Liver (tissue), 8 donors: ENCODE measurements at regions not wholly inside any gene's neighbourhood (a gene's known extent, or its start where the extent isn't known, plus 50 kb on each side); places are given as distances from the start of the nearest gene placed in this dataset.

ENCODE experiments used
- DNase-seq: peaks from one replicate; pipeline ENCODE4 v3.0.0-alpha.2; 2017; ENCODE audit warnings: low spot score
- H3K27ac ChIP-seq, 2 donors: one replicate each; pipeline ENCODE4 v1.7.0; 2013; ENCODE audit warnings: inconsistent platforms in 2 of 2, low read length in 2 of 2, control low read depth in 1 of 2, low read depth in 1 of 2, mild to moderate bottlenecking in 1 of 2
- H3K27me3 ChIP-seq, 4 donors: one replicate each; pipeline versions ENCODE4 v1.6.1 to v1.7.0; 2013; ENCODE audit warnings: low read length in 3 of 4, inconsistent platforms in 1 of 4, mild to moderate bottlenecking in 1 of 4, moderate library complexity in 1 of 4; ENCODE audit not compliant: control insufficient read depth in 4 of 4, insufficient read depth in 4 of 4
- H3K36me3 ChIP-seq, 4 donors: one replicate each; pipeline versions ENCODE4 v1.6.1 to v1.7.0; 2013; ENCODE audit warnings: low read length in 3 of 4, mild to moderate bottlenecking in 3 of 4, low read depth in 1 of 4, moderate library complexity in 1 of 4; ENCODE audit not compliant: control insufficient read depth in 4 of 4, insufficient read depth in 3 of 4
- H3K4me1 ChIP-seq, 4 donors: one replicate each; pipeline versions ENCODE4 v1.6.1 to v1.7.0; 2013; ENCODE audit warnings: low read length in 3 of 4, mild to moderate bottlenecking in 3 of 4, moderate library complexity in 1 of 4; ENCODE audit not compliant: control insufficient read depth in 4 of 4, insufficient read depth in 4 of 4
- H3K4me3 ChIP-seq, 3 donors: one replicate each; pipeline versions ENCODE4 v1.6.1 to v1.7.0; 2013; ENCODE audit warnings: low read length in 3 of 3, control low read depth in 1 of 3, low read depth in 1 of 3, mild to moderate bottlenecking in 1 of 3
- H3K9ac ChIP-seq, 2 donors: one replicate each; pipeline ENCODE4 v1.7.0; 2013; ENCODE audit warnings: low read length in 2 of 2, mild to moderate bottlenecking in 2 of 2, moderate library complexity in 2 of 2, control low read depth in 1 of 2, low read depth in 1 of 2
- H3K9me3 ChIP-seq, 4 donors: one replicate each; pipeline versions ENCODE4 v1.6.1 to v1.7.0; 2013; ENCODE audit warnings: low read length in 3 of 4; ENCODE audit not compliant: control insufficient read depth in 4 of 4
- ATF3 ChIP-seq: IDR thresholded peaks from 2 replicates; pipeline ENCODE4 v1.6.1; 2016; ENCODE audit warnings: antibody characterized with exemption
- CTCF ChIP-seq: fragments of 150-350 bp; IDR thresholded peaks from 2 replicates; pipeline ENCODE4 v1.5.1; 2017; ENCODE audit warnings: improper control_type of control experiment, low read depth, low read length; ENCODE audit not compliant: missing input control
- EGR1 ChIP-seq, 2 donors: IDR thresholded peaks; 2 replicates each; pipeline ENCODE4 v1.6.1; 2016 to 2018; ENCODE audit warnings: antibody characterized with exemption in 2 of 2, low read depth in 2 of 2
- FOXA1 ChIP-seq: IDR thresholded peaks from 2 replicates; pipeline ENCODE4 v1.6.1; 2016; ENCODE audit warnings: antibody characterized with exemption
- FOXA2 ChIP-seq: IDR thresholded peaks from 2 replicates; pipeline ENCODE4 v1.6.1; 2016; ENCODE audit warnings: antibody characterized with exemption
- GABPA ChIP-seq, 2 donors: IDR thresholded peaks in 1 of 2; conservative IDR thresholded peaks in 1 of 2; 2 replicates each; pipeline ENCODE4 v1.6.1; 2016; ENCODE audit warnings: antibody characterized with exemption in 2 of 2, mild to moderate bottlenecking in 1 of 2, moderate library complexity in 1 of 2
- HNF4A ChIP-seq, 2 donors: conservative IDR thresholded peaks; 2 replicates each; pipeline ENCODE4 v1.6.1; 2016; ENCODE audit warnings: antibody characterized with exemption in 2 of 2, mild to moderate bottlenecking in 2 of 2
- HNF4G ChIP-seq: IDR thresholded peaks from 2 replicates; pipeline ENCODE4 v1.6.1; 2016; ENCODE audit warnings: antibody characterized with exemption
- JUND ChIP-seq, 2 donors: IDR thresholded peaks; 2 replicates each; pipeline ENCODE4 v1.6.1; 2016; ENCODE audit warnings: antibody characterized with exemption in 2 of 2
- MAX ChIP-seq: IDR thresholded peaks from 2 replicates; pipeline ENCODE4 v1.6.1; 2016; ENCODE audit warnings: antibody characterized with exemption
- NR2F2 ChIP-seq: IDR thresholded peaks from 2 replicates; pipeline ENCODE4 v1.6.1; 2016; ENCODE audit warnings: antibody characterized with exemption
- RAD21 ChIP-seq, 2 donors: IDR thresholded peaks; 2 replicates each; pipeline ENCODE4 v1.6.1; 2016; ENCODE audit warnings: antibody characterized with exemption in 2 of 2, mild to moderate bottlenecking in 2 of 2
- REST ChIP-seq: IDR thresholded peaks from 2 replicates; pipeline ENCODE4 v1.6.1; 2016; ENCODE audit warnings: antibody characterized with exemption, mild to moderate bottlenecking
- RXRA ChIP-seq, 2 donors: IDR thresholded peaks; 2 replicates each; pipeline ENCODE4 v1.6.1; 2017 to 2018; ENCODE audit warnings: antibody characterized with exemption in 2 of 2, mild to moderate bottlenecking in 1 of 2
- SP1 ChIP-seq: IDR thresholded peaks from 2 replicates; pipeline ENCODE4 v1.6.1; 2018; ENCODE audit warnings: antibody characterized with exemption, mild to moderate bottlenecking
- TAF1 ChIP-seq: conservative IDR thresholded peaks from 2 replicates; pipeline ENCODE4 v1.6.1; 2016; ENCODE audit warnings: antibody characterized with exemption, mild to moderate bottlenecking
- YY1 ChIP-seq: IDR thresholded peaks from 2 replicates; pipeline ENCODE4 v1.6.1; 2016; ENCODE audit warnings: antibody characterized with exemption, mild to moderate bottlenecking
- ZBTB33 ChIP-seq: IDR thresholded peaks from 2 replicates; pipeline ENCODE4 v1.6.1; 2016; ENCODE audit warnings: antibody characterized with exemption
- WGBS: extraction: QIAGEN DNeasy Blood & Tissue Kit; methylation state at CpG from one replicate; pipeline ENCODE4 v1.1.7; 2013; 5-methylcytosine and 5-hydroxymethylcytosine counted together
- donor health status: healthy.
- donor health status: healthy.
- donor health status: healthy.
- donor health status: healthy.
- donor health status: healthy.

- Histone ChIP-seq H3K27me3 (no peaks in the 10 kb centered on the region), H3K4me3 (no peak overlapping the region), H3K9ac (no peak overlapping the region), H3K9me3 (no peaks in the 10 kb centered on the region), H3K4me1 (no peaks in the 10 kb centered on the region), H3K27ac (no peak overlapping the region), H3K36me3 (no peaks in the 10 kb centered on the region)
- TF ChIP-seq NR2F2 (no peak), EGR1 (IDR thresholded peaks at IDR 0.05; ENCODE audit: low read depth in 2 of 2) (no peak), FOXA2 (no peak), RAD21 (IDR thresholded peaks at IDR 0.05) (no peak), CTCF (no peak), ATF3 (no peak), MAX (no peak), HNF4G (no peak), TAF1 (no peak), GABPA (IDR thresholded peaks at IDR 0.05 in 1 of 2, conservative IDR thresholded peaks at IDR 0.05 in 1 of 2) (no peak), SP1 (no peak), REST (no peak), JUND (IDR thresholded peaks at IDR 0.05) (no peak), FOXA1 (no peak), YY1 (no peak), RXRA (IDR thresholded peaks at IDR 0.05) (no peak), ZBTB33 (no peak), HNF4A (conservative IDR thresholded peaks at IDR 0.05) (no peak)
- 26% methylated on average over 1 of the region's 1 CpG for WGBS
- no peak for DNase-seq
Observed at GRCh38 chr3:22308871-22309270, 557.9 kb upstream of the ZNF385D start.

- WGBS = 84% methylated on average over 1 of the region's 1 CpG
- peaks cover 0 to 2% (median under 1%) of the 10 kb centered on the region in 4 donors for H3K4me1 ChIP-seq
- no peak overlapping the region for H3K4me3 ChIP-seq
- DNase-seq = no peak
- no peaks in the 10 kb centered on the region for H3K9me3 ChIP-seq
- H3K36me3 ChIP-seq = no peaks in the 10 kb centered on the region
- no peak overlapping the region for H3K27ac ChIP-seq
- no peak overlapping the region for H3K9ac ChIP-seq
- H3K27me3 ChIP-seq = no peaks in the 10 kb centered on the region
- no peak for TF ChIP-seq RXRA (IDR thresholded peaks at IDR 0.05)
- no peak for TF ChIP-seq HNF4A (conservative IDR thresholded peaks at IDR 0.05)
- no peak for TF ChIP-seq ZBTB33
- TF ChIP-seq TAF1 = no peak
- TF ChIP-seq YY1 = no peak
- no peak for TF ChIP-seq NR2F2
- no peak for TF ChIP-seq HNF4G
- TF ChIP-seq REST = no peak
- TF ChIP-seq EGR1 (IDR thresholded peaks at IDR 0.05; ENCODE audit: low read depth in 2 of 2) = no peak
- no peak for TF ChIP-seq MAX
- no peak for TF ChIP-seq ATF3
Observed at GRCh38 chr3:22315925-22316324, 564.9 kb upstream of the ZNF385D start.
